Left lung (tissue), 4 donors: ENCODE measurements at regions not wholly inside any gene's neighbourhood (a gene's known extent, or its start where the extent isn't known, plus 50 kb on each side); places are given as distances from the start of the nearest gene placed in this dataset.
A peak's percentile ranks its signal among the peaks of the same experiment; 100 is the strongest.

Experiments
- ATAC-seq: fragments of 200-7000 bp; cut with Tn5 transposase; one replicate; pipeline ENCODE4 v1.9.1; 2020; ENCODE audit warnings: moderate library complexity
- DNase-seq, 4 donors: peaks; one replicate each; pipeline ENCODE4 v3.0.0-alpha.2; 2013 to 2020
- H3K27ac ChIP-seq, 2 donors: fragments of 200-600 bp; sonication (generic) in 1 of 2; one replicate each; pipeline versions ENCODE4 v1.5.0 to v1.8.0; 2020 to 2021
- H3K27me3 ChIP-seq, 2 donors: fragments of 200-600 bp; sonication (generic) in 1 of 2; one replicate each; pipeline versions ENCODE4 v1.5.0 to v1.8.0; 2020 to 2021
- H3K36me3 ChIP-seq, 2 donors: fragments of 200-600 bp; sonication (generic) in 1 of 2; one replicate each; pipeline versions ENCODE4 v1.5.0 to v1.8.0; 2020 to 2021
- H3K4me1 ChIP-seq, 2 donors: fragments of 200-600 bp; one replicate each; pipeline ENCODE4 v1.8.0; 2021
- H3K4me3 ChIP-seq, 2 donors: fragments of 200-600 bp; sonication (generic) in 1 of 2; one replicate each; pipeline versions ENCODE4 v1.5.0 to v1.8.0; 2020 to 2021; ENCODE audit warnings: mild to moderate bottlenecking in 1 of 2
- H3K9me3 ChIP-seq, 2 donors: fragments of 200-600 bp; sonication (generic) in 1 of 2; one replicate each; pipeline versions ENCODE4 v1.5.0 to v1.8.0; 2020 to 2021
- intact Hi-C, 2 donors: fragments of 100-400 bp; cut with DNase I; formaldehyde crosslinking; loops; one replicate each; pipeline versions ENCODE4 v1.11.2 to v1.14.2; 2022
- TF ChIP-seq, protein P1 (sequence below), 2 donors: fragments of 200-600 bp; sonication (generic) in 1 of 2; IDR thresholded peaks; one replicate each; pipeline versions ENCODE4 v1.5.0 to v1.8.0; 2021; ENCODE audit warnings: antibody characterized with exemption in 2 of 2
- donor health status: DM: no; HTN: yes; CAD: no.
- donor health status: DM: no; HTN: no; CAD: no.

DNA sequence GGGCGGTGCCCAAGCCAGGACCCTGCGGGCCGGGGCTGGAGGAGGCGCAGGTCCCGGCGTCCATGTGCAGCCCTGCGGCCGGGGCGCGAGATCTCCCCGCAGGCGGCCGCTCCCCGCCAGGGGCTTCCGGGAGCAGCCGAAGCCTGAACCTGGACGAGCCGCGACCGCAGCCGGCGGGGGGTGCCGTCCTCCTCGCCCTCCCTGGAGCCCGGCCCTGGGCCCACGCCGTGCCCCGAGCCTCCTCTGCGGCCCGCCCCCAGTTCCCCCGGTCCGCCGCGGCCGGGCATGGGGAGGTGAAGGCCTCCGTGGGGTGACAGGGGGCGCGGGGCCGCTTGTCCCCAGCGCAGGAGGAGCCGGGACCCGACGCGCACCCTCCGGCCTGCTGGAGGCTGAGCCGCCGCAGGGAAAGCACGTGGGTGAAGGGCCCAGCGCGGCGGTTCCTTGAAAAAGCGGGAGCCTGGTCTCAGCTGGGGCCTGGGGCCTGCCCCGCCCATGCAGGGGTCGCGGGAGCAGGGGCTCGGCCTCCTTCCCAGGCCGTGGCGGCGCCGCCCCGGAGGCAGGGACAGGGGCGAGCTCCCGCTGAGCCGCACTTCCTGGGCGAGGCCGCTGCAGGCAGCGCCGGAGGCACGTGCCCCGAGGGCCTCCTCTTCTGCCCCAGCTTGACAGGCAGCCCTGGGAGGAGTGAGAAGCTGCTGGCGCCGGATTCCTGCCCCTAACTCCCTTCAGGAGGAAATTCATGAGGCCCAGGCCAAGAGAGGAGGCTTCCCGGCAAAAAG, 55.6 kb upstream of the PPP2R5C start:
- H3K36me3 ChIP-seq: no peaks in the 10 kb centered on the region
- H3K4me3 ChIP-seq: peak overlapping the region; percentile 41
- TF ChIP-seq, protein P1, sequence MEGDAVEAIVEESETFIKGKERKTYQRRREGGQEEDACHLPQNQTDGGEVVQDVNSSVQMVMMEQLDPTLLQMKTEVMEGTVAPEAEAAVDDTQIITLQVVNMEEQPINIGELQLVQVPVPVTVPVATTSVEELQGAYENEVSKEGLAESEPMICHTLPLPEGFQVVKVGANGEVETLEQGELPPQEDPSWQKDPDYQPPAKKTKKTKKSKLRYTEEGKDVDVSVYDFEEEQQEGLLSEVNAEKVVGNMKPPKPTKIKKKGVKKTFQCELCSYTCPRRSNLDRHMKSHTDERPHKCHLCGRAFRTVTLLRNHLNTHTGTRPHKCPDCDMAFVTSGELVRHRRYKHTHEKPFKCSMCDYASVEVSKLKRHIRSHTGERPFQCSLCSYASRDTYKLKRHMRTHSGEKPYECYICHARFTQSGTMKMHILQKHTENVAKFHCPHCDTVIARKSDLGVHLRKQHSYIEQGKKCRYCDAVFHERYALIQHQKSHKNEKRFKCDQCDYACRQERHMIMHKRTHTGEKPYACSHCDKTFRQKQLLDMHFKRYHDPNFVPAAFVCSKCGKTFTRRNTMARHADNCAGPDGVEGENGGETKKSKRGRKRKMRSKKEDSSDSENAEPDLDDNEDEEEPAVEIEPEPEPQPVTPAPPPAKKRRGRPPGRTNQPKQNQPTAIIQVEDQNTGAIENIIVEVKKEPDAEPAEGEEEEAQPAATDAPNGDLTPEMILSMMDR (IDR thresholded peaks at IDR 0.05): no peak
- H3K27ac ChIP-seq: peak overlapping the region; percentile 70 to 77
- ATAC-seq (peak; percentile 87), DNase-seq (peak in 3 of 4 donors; percentile 61 to 93 (median 80))
- H3K4me1 ChIP-seq: peaks cover 14 to 35% of the 10 kb centered on the region in 2 donors
- intact Hi-C loops: no loop called here
- H3K9me3 ChIP-seq: no peaks in the 10 kb centered on the region
- peaks cover 0 to 33% of the 10 kb centered on the region in 2 donors for H3K27me3 ChIP-seq

DNA sequence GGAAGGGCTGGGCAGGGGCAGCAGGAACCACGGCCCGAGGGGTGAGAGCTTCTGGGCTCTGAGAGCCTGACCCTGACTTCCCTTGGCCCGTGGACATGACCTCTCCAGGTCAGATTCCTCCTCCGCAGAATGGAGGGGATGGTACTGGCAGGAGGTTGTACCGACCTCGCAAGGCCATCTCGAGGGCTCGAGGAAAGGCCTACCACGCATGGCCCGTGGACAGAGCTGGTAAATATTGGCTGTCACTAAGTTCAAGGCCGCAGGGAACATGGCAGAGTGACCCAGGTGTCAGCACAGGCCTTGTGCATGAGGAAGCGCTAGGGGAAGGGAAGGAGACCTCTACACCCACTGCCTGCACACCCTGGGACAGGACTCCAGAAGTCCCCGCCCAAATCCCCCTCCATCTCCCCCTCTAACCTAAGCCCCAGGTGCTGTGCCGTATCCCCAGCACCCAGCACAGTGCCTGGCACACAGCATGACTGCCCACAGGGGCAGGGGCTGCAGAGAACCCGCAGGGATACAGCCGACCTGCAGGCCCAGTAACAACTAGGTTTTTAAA, 54.9 kb upstream of the PPP2R5C start:
- intact Hi-C loops: no loop called here
- Histone ChIP-seq H3K4me3 (peak overlapping the region in 1 of 2 donors; percentile 41), H3K4me1 (peaks cover 14 to 37% of the 10 kb centered on the region in 2 donors), H3K27me3 (peaks cover 0 to 27% of the 10 kb centered on the region in 2 donors), H3K27ac (peak overlapping the region; percentile 70 to 77), H3K36me3 (no peaks in the 10 kb centered on the region), H3K9me3 (no peaks in the 10 kb centered on the region)
- TF ChIP-seq, protein P1 (IDR thresholded peaks at IDR 0.05): no peak
- DNase-seq: no peak
- peak; percentile 2 for ATAC-seq

DNA sequence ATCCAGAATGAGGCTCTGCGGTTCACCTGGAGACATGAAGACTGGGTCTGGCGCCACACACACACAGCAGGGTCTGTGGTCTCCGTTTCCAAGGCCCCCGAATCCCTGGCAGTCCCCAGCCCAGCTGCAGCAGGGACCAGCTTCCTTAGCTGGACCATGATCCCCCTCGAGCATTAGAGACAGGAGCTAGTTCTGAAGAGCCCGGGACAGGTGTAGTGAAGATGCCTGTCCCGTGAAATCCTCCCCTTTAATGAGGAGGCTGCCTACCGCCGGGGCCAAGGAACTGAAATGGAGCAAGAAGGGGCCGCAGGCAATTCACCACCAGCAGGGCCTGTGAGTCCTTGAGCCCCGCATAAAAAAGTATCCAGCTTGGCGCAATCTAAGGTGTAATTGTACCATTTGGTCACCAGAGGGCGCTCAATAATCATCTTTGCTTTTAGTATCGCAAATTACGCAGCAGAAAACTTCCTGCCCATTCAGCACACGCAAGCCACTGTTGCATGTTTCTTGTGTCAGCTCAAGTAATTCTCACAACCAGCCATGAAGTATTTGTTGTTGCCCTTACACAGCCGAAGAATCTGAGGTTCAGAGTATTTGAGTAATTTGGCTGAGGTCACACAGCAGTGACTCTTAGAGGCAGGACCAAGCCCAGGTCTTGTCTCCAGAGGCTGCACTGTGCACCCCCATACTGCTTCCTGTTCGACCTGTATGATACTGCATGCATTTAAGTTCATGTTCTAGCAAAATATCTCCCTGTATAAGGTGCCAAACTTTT, 54.3 kb upstream of the PPP2R5C start:
- peak in 2 of 4 donors; percentile 80 to 86 for DNase-seq
- peaks cover 14 to 37% of the 10 kb centered on the region in 2 donors for H3K4me1 ChIP-seq
- no peaks in the 10 kb centered on the region for H3K9me3 ChIP-seq
- no peaks in the 10 kb centered on the region for H3K36me3 ChIP-seq
- H3K4me3 ChIP-seq: no peak overlapping the region
- H3K27ac ChIP-seq: no peak overlapping the region
- peaks cover 0 to 26% of the 10 kb centered on the region in 2 donors for H3K27me3 ChIP-seq
- intact Hi-C loops: no loop called here
- peak; percentile 85 for ATAC-seq
- TF ChIP-seq, protein P1 (IDR thresholded peaks at IDR 0.05): peak; percentile 65 to 93

DNA sequence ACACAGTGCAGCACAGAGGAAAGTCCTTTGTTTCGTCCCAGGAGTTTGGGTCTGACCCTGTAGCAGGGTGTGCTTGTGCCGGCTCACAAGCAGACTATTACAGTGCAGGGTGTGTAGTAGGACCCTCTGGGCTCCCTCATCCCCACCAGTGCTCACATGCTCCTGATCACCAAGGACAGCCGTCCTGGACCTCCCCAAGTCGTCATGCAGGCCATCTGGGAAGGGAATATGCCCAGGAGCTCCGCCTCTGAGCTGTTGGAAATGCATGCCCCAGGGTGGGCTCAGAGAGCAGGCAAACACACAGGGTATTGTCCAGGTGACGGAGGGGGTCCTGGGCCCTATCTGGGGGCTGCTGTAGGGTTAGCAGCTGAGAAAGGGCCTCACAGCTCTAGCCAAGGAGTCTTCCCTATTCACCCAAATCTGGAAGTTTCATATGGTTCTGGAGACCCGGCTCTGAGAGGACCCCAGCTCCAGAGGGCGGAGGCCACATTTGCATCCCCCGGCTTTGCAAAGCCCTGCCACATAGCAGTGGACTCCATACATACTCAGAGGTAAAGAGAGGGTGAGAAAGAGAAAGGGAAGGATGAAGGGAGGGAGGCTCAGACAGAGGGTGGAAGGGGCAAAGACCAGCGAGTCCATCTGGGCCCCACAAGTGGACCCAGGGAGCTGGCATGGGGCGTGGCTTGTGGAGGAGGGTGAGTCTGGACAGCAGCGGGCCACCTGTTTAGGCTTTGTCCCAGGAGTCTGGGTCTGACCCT, 53.5 kb upstream of the PPP2R5C start:
- ATAC-seq (no peak), DNase-seq (no peak)
- TF ChIP-seq, protein P1 (IDR thresholded peaks at IDR 0.05): no peak
- Histone ChIP-seq H3K4me1 (peaks cover 14 to 37% of the 10 kb centered on the region in 2 donors), H3K36me3 (no peaks in the 10 kb centered on the region), H3K27ac (no peak overlapping the region), H3K27me3 (peaks cover 0 to 26% of the 10 kb centered on the region in 2 donors), H3K9me3 (no peaks in the 10 kb centered on the region), H3K4me3 (no peak overlapping the region)
- intact Hi-C loops: no loop called here
